Chondrocyte (in vitro differentiated cells): ENCODE measurements at regions not wholly inside any gene's neighbourhood (a gene's known extent, or its start where the extent isn't known, plus 50 kb on each side); places are given as distances from the start of the nearest gene placed in this dataset.

Experiments used
- DNase-seq: peaks from one replicate; pipeline ENCODE4 v3.0.0; 2021; ENCODE audit warnings: mixed read lengths, low spot score
- H3K27ac Mint-ChIP-seq: one replicate; pipeline ENCODE4 v1.8.0; 2021; ENCODE audit warnings: mild to moderate bottlenecking, moderate library complexity, mixed read lengths; ENCODE audit not compliant: unreplicated experiment
- H3K27me3 Mint-ChIP-seq: 2 replicates; pipeline ENCODE4 v1.8.0; 2021; ENCODE audit warnings: low read depth, mixed read lengths
- H3K36me3 Mint-ChIP-seq: 2 replicates; pipeline ENCODE4 v1.8.0; 2021; ENCODE audit warnings: low read depth, mixed read lengths
- H3K4me1 Mint-ChIP-seq: 2 replicates; pipeline ENCODE4 v1.8.0; 2021; ENCODE audit warnings: low read depth, mild to moderate bottlenecking, mixed read lengths
- H3K4me3 Mint-ChIP-seq: one replicate; pipeline ENCODE4 v1.8.0; 2021; ENCODE audit warnings: mild to moderate bottlenecking, moderate library complexity, mixed read lengths; ENCODE audit not compliant: unreplicated experiment
- H3K9me3 Mint-ChIP-seq: 2 replicates; pipeline ENCODE4 v1.8.0; 2021; ENCODE audit warnings: low read depth, mixed read lengths
- CTCF ChIP-seq: fragments of 200-600 bp; sonication (generic); IDR thresholded peaks from 2 replicates; pipeline ENCODE4 v1.5.0; 2021; ENCODE audit warnings: antibody characterized with exemption, mild to moderate bottlenecking, moderate library complexity

GRCh38 chr3:161866176-161866575, 369.6 kb downstream of the OTOL1 start:
- Mint-ChIP-seq H3K36me3 (no peaks in the 10 kb centered on the region), H3K27me3 (peaks cover 1% of the 10 kb centered on the region), H3K27ac (no peak overlapping the region), H3K9me3 (no peaks in the 10 kb centered on the region), H3K4me3 (no peak overlapping the region), H3K4me1 (no peaks in the 10 kb centered on the region)
- DNase-seq: no peak
- no peak for TF ChIP-seq CTCF

DNA sequence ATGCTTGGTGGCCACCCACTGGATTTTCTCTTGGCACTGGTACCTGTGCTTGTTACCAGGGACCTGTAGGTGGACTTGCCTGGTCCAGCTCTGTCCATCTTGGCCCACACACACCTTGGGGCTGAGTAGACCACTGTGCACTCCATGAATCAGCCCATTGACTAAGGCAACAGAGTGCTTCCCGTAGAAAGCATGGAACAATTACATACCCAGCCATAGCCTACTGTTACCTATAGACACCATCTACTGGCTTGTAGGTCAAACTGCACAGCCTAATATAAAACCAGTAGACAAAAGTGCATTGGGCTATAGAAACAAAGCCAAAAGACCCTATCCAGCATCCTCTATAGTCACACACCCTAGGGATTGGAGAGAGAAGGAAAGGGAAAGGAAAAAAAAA, 378.9 kb downstream of the OTOL1 start:
- no peaks in the 10 kb centered on the region for H3K27me3 Mint-ChIP-seq
- H3K36me3 Mint-ChIP-seq: no peaks in the 10 kb centered on the region
- peaks cover 11% of the 10 kb centered on the region for H3K9me3 Mint-ChIP-seq
- peaks cover 9% of the 10 kb centered on the region for H3K4me1 Mint-ChIP-seq
- no peak for DNase-seq
- no peak for TF ChIP-seq CTCF
- H3K27ac Mint-ChIP-seq: no peak overlapping the region
- H3K4me3 Mint-ChIP-seq: no peak overlapping the region

GRCh38 chr3:161879470-161879869, 382.9 kb downstream of the OTOL1 start:
- H3K4me3 Mint-ChIP-seq: no peak overlapping the region
- H3K27me3 Mint-ChIP-seq: no peaks in the 10 kb centered on the region
- no peak overlapping the region for H3K27ac Mint-ChIP-seq
- H3K9me3 Mint-ChIP-seq: peaks cover 11% of the 10 kb centered on the region
- H3K36me3 Mint-ChIP-seq: no peaks in the 10 kb centered on the region
- H3K4me1 Mint-ChIP-seq: no peaks in the 10 kb centered on the region
- TF ChIP-seq CTCF: no peak
- DNase-seq: no peak

- Mint-ChIP-seq H3K4me1 (peaks cover 2% of the 10 kb centered on the region), H3K27me3 (no peaks in the 10 kb centered on the region), H3K9me3 (no peaks in the 10 kb centered on the region), H3K4me3 (no peak overlapping the region), H3K27ac (no peak overlapping the region), H3K36me3 (no peaks in the 10 kb centered on the region)
- TF ChIP-seq CTCF: no peak
- no peak for DNase-seq
Observed at GRCh38 chr3:161884830-161885229, 388.2 kb downstream of the OTOL1 start.

GRCh38 chr3:161890147-161890625, 393.6 kb downstream of the OTOL1 start:
- Mint-ChIP-seq H3K27ac (no peak overlapping the region), H3K9me3 (peaks cover 9% of the 10 kb centered on the region), H3K4me1 (peaks cover 15% of the 10 kb centered on the region), H3K27me3 (no peaks in the 10 kb centered on the region), H3K36me3 (no peaks in the 10 kb centered on the region), H3K4me3 (no peak overlapping the region)
- no peak for TF ChIP-seq CTCF
- no peak for DNase-seq
